RWPE2 (cell line): ENCODE measurements at regions not wholly inside any gene's neighbourhood (a gene's known extent, or its start where the extent isn't known, plus 50 kb on each side); places are given as distances from the start of the nearest gene placed in this dataset.

Experiments used
- ATAC-seq: fragments of 200-7000 bp; cut with Tn5 transposase; 3 replicates; pipeline ENCODE4 v1.9.1; 2021; ENCODE audit warnings: low read depth
- DNase-seq: peaks from one replicate; pipeline ENCODE4 v3.0.0-alpha.2; 2020; ENCODE audit warnings: low spot score
- H3K27ac ChIP-seq: fragments of 450-650 bp; 2 replicates; pipeline ENCODE4 v1.5.1; 2017; ENCODE audit warnings: mild to moderate bottlenecking; ENCODE audit not compliant: poor library complexity, severe bottlenecking
- H3K27me3 ChIP-seq: fragments of 250-450 bp; sonication (Bioruptor Pico); 2 replicates; pipeline ENCODE4 v1.5.1; 2021; ENCODE audit warnings: mild to moderate bottlenecking, moderate library complexity; ENCODE audit not compliant: insufficient read depth, poor library complexity, severe bottlenecking
- H3K36me3 ChIP-seq: fragments of 250-450 bp; sonication (Bioruptor Pico); 2 replicates; pipeline ENCODE4 v1.5.1; 2020; ENCODE audit warnings: low read depth, mild to moderate bottlenecking, moderate library complexity
- H3K4me1 ChIP-seq: fragments of 250-450 bp; sonication (Bioruptor Pico); 2 replicates; pipeline ENCODE4 v1.5.1; 2021; ENCODE audit warnings: mild to moderate bottlenecking, moderate library complexity; ENCODE audit not compliant: insufficient read depth, poor library complexity, severe bottlenecking
- H3K4me3 ChIP-seq: fragments of 250-450 bp; sonication (Bioruptor Pico); 2 replicates; pipeline ENCODE4 v1.5.1; 2021; ENCODE audit warnings: mild to moderate bottlenecking, moderate library complexity; ENCODE audit not compliant: severe bottlenecking
- H3K9me3 ChIP-seq: fragments of 250-450 bp; sonication (Bioruptor Pico); 2 replicates; pipeline ENCODE4 v1.5.1; 2021; ENCODE audit warnings: mild to moderate bottlenecking, moderate library complexity; ENCODE audit not compliant: severe bottlenecking
- TF ChIP-seq, protein P1 (sequence below): fragments of 450-650 bp; IDR thresholded peaks from one replicate; pipeline ENCODE4 v1.5.1; 2017; ENCODE audit warnings: mild to moderate bottlenecking, moderate library complexity; ENCODE audit not compliant: poor library complexity, severe bottlenecking

DNA sequence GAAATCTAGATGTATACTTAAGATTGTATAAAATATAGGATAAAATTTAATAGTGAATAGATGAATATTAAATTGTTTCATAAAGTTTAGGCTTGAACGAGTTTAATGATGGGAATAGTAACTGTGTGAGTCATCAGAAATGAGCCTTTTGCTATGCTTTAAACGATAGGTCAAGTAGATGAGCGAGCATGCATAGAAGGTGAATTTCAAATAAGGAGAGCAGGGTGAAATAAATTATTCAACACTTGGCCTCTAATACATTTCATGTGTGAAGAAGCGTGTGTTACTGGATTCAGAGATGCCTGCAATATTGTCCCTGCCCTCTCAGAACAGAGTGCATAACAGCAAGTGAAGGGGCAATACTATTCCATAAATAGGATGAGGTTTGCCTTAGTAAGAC is 74.4 kb upstream of the EYA4 start:
- Histone ChIP-seq H3K9me3 (no peaks in the 10 kb centered on the region), H3K36me3 (no peaks in the 10 kb centered on the region), H3K4me3 (no peak overlapping the region), H3K27me3 (no peaks in the 10 kb centered on the region), H3K4me1 (no peaks in the 10 kb centered on the region), H3K27ac (no peak overlapping the region)
- no peak for ATAC-seq
- no peak for DNase-seq
- TF ChIP-seq, protein P1, sequence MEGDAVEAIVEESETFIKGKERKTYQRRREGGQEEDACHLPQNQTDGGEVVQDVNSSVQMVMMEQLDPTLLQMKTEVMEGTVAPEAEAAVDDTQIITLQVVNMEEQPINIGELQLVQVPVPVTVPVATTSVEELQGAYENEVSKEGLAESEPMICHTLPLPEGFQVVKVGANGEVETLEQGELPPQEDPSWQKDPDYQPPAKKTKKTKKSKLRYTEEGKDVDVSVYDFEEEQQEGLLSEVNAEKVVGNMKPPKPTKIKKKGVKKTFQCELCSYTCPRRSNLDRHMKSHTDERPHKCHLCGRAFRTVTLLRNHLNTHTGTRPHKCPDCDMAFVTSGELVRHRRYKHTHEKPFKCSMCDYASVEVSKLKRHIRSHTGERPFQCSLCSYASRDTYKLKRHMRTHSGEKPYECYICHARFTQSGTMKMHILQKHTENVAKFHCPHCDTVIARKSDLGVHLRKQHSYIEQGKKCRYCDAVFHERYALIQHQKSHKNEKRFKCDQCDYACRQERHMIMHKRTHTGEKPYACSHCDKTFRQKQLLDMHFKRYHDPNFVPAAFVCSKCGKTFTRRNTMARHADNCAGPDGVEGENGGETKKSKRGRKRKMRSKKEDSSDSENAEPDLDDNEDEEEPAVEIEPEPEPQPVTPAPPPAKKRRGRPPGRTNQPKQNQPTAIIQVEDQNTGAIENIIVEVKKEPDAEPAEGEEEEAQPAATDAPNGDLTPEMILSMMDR: no peak

DNA sequence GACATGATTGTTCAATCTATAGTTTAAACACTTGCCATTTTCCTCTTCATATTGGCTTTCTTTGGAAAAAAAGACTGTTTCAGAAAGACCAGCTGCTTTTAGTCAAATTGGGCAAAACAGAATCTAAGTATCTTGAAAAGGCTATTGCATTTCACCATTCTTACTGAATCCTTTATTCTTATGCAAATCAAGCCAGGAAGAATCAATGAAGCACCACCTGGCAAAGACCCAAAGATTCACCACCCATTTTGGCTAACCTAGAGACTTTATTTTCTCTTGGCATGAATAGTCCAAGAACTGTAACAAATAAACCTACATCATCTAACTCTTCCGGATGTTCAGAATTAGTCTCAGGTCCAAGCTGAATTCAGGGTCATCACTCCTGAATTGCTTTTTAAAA is 71.3 kb upstream of the EYA4 start:
- no peaks in the 10 kb centered on the region for H3K27me3 ChIP-seq
- H3K4me3 ChIP-seq: no peak overlapping the region
- DNase-seq (no peak), ATAC-seq (no peak)
- no peaks in the 10 kb centered on the region for H3K9me3 ChIP-seq
- no peak overlapping the region for H3K27ac ChIP-seq
- H3K36me3 ChIP-seq: no peaks in the 10 kb centered on the region
- TF ChIP-seq, protein P1: no peak
- H3K4me1 ChIP-seq: no peaks in the 10 kb centered on the region

DNA sequence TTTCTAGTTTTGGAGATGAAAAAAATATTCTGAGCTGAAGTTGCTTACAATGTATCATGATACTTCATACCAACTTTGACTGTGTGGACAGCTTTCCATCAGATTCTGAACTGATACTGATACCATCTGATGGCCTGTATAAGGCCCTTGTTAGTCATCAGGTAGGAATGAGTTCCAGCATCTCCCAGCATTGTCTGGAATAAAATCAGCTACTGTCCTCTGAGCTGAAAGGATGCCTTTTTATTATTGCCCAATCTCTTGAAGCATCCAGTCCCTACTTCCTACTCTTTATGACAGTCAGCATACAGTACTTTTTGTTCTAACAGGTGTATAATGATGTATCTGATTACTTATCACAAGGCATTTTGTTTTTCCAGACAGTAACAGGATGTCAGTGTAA is 70.6 kb upstream of the EYA4 start:
- Histone ChIP-seq H3K27ac (no peak overlapping the region), H3K4me3 (no peak overlapping the region), H3K9me3 (no peaks in the 10 kb centered on the region), H3K36me3 (no peaks in the 10 kb centered on the region), H3K27me3 (no peaks in the 10 kb centered on the region), H3K4me1 (no peaks in the 10 kb centered on the region)
- TF ChIP-seq, protein P1: no peak
- ATAC-seq (peak; percentile 42; the same call in 1 of the 3 replicates), DNase-seq (no peak)

DNA sequence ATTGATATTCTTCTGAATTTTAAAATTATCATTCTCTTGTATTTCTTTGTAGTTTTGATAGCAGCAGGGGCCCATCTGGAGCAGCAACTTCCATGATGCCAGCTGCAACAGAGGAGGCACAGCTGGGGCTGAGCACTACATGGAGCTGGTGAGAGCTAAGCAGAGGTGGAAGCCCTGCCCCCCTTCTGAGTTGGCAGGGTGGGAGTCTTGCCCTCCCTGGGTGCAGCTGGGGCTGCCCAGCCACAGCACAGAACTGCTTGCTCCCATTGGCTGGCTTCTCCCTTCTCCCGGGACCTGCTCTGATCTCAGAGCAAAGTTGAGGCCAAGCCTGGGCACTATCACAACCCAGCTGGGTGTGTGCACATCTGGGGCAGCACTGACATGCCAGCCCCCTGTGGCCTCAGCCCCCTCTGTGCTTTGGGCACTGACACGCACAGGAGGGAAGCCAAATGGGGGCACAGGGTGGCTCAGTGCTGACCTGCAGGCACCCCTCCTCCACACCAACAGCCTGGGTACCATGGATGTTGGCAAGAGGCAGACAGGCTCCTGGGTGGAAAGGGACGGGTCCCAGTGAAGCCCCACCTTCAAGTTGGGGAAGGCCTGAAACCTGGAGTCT is 69.1 kb upstream of the EYA4 start:
- TF ChIP-seq, protein P1: no peak
- no peak overlapping the region for H3K4me3 ChIP-seq
- ATAC-seq (no peak), DNase-seq (no peak)
- no peaks in the 10 kb centered on the region for H3K36me3 ChIP-seq
- H3K27me3 ChIP-seq: no peaks in the 10 kb centered on the region
- no peaks in the 10 kb centered on the region for H3K9me3 ChIP-seq
- no peaks in the 10 kb centered on the region for H3K4me1 ChIP-seq
- no peak overlapping the region for H3K27ac ChIP-seq

DNA sequence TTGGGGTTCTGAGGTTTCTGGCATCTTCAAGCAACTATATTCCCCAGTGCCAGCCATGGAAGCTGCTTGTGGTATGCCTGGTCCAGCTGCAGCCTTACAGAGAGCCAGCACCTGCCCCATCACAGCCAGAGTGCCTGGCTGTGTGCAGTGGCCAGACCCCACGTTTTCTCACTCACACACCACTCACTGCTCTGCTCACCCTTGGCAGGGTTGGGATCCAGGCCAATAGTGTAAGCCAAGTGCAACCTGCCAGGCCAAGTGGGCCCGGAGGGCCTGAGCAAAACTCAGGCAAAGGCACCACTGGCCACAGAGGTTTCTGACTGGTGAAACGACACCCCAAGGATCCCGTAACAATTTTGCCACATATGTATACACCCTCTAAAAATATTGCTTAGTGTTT is 67.9 kb upstream of the EYA4 start:
- H3K36me3 ChIP-seq: no peaks in the 10 kb centered on the region
- no peak for ATAC-seq
- H3K4me3 ChIP-seq: no peak overlapping the region
- H3K27me3 ChIP-seq: no peaks in the 10 kb centered on the region
- DNase-seq: no peak
- no peak overlapping the region for H3K27ac ChIP-seq
- TF ChIP-seq, protein P1: no peak
- no peaks in the 10 kb centered on the region for H3K9me3 ChIP-seq
- H3K4me1 ChIP-seq: no peaks in the 10 kb centered on the region
